Activated T-cell treated with anti-CD3 and anti-CD28 coated beads, Interleukin-2, amount 50 U/mL, for 48 hours (primary cell): ENCODE measurements at regions not wholly inside any gene's neighbourhood (a gene's known extent, or its start where the extent isn't known, plus 50 kb on each side); places are given as distances from the start of the nearest gene placed in this dataset.
"Not testable (repeated sequence)": the region's sequence is repeated elsewhere in the genome, so short reads cannot be mapped to it uniquely, and the experiment has no call there.

Experiments used
- DNase-seq, 2 experiments: peaks; one replicate each; pipeline ENCODE4 v3.0.0-alpha.2; 2020

GRCh38 chr12:83317595-83317994 is 630.9 kb downstream of the TMTC2 start:
- DNase-seq: no peak

GRCh38 chr12:83313827-83314226 is 627.1 kb downstream of the TMTC2 start:
- DNase-seq: no peak

- DNase-seq: no peak
These were observed 626.6 kb downstream of the TMTC2 start for GRCh38 chr12:83313322-83313721.

GRCh38 chr12:83276904-83277303 is 590.2 kb downstream of the TMTC2 start:
- no peak for DNase-seq

GRCh38 chr12:83271201-83271600 is 584.5 kb downstream of the TMTC2 start:
- DNase-seq: no peak

GRCh38 chr12:83265808-83266207 is 579.1 kb downstream of the TMTC2 start:
- DNase-seq: no peak

- no peak for DNase-seq
These were observed 575.3 kb downstream of the TMTC2 start for GRCh38 chr12:83261998-83262397.

- DNase-seq: not testable (repeated sequence)
These were observed 573.4 kb downstream of the TMTC2 start for GRCh38 chr12:83260126-83260525.

- DNase-seq: no peak
These were observed 571.0 kb downstream of the TMTC2 start for GRCh38 chr12:83257726-83258125.

- no peak for DNase-seq
These were observed 569.9 kb downstream of the TMTC2 start for GRCh38 chr12:83256562-83256961.

- no peak for DNase-seq
These were observed 564.2 kb downstream of the TMTC2 start for GRCh38 chr12:83250866-83251265.

GRCh38 chr12:83245156-83245555 is 558.5 kb downstream of the TMTC2 start:
- no peak for DNase-seq

- DNase-seq: no peak
These were observed 557.3 kb downstream of the TMTC2 start for GRCh38 chr12:83244001-83244400.

GRCh38 chr12:83233987-83234386 is 547.3 kb downstream of the TMTC2 start:
- not testable (repeated sequence) for DNase-seq

GRCh38 chr12:83226960-83227359 is 540.3 kb downstream of the TMTC2 start:
- DNase-seq: not testable (repeated sequence)

- no peak for DNase-seq
These were observed 539.1 kb downstream of the TMTC2 start for GRCh38 chr12:83225806-83226205.

- no peak for DNase-seq
These were observed 537.3 kb downstream of the TMTC2 start for GRCh38 chr12:83224012-83224411.

- DNase-seq: no peak
These were observed 534.1 kb downstream of the TMTC2 start for GRCh38 chr12:83220774-83221173.

- no peak for DNase-seq
These were observed 529.5 kb downstream of the TMTC2 start for GRCh38 chr12:83216230-83216629.

- DNase-seq: no peak
These were observed 527.5 kb downstream of the TMTC2 start for GRCh38 chr12:83214185-83214584.

- no peak for DNase-seq
These were observed 524.2 kb downstream of the TMTC2 start for GRCh38 chr12:83210933-83211332.

GRCh38 chr12:83199069-83199468 is 512.4 kb downstream of the TMTC2 start:
- DNase-seq: no peak

GRCh38 chr12:83198291-83199015 is 511.7 kb downstream of the TMTC2 start:
- no peak for DNase-seq

GRCh38 chr12:83197483-83197914 is 510.8 kb downstream of the TMTC2 start:
- DNase-seq: no peak

- DNase-seq: no peak
These were observed 510.1 kb downstream of the TMTC2 start for GRCh38 chr12:83196694-83197350.
